Activated T-cell treated with anti-CD3 and anti-CD28 coated beads, Interleukin-2, amount 50 U/mL, for 1 hour (primary cell): ENCODE measurements at regions not wholly inside any gene's neighbourhood (a gene's known extent, or its start where the extent isn't known, plus 50 kb on each side); places are given as distances from the start of the nearest gene placed in this dataset.

ENCODE experiments used
- DNase-seq: peaks from one replicate; pipeline ENCODE4 v3.0.0-alpha.2; 2020

DNA sequence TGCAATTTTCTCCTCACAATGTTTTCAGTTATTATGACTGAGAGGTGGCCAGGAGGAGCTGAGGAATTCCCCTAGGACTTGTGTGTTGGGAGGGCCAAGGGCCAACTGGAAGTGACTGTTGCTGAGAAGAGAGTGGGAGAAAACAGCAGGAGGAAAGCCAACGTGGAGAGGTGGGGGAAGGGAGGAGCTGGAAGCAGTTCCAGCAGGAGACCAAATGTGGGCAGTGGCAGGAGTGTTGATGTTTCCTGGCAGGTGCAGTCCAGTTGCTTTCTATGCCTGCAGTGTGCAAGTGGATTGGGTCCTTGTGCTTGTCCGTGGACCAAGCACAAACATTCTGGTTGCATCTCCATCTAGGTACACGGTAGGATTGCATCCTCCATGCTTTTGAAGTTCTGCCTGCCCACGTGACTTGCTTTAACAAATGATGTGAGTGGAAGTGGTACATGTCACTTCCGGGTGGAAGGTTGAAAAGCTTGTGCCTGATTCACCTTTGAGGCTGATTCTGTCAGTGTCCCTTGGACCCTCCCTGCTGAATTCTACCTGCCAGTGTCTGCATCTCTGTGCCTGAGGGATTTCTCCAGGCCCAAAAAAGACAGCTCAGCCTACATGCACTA lies 54.7 kb upstream of the CRHR1 start:
- DNase-seq: no peak

DNA sequence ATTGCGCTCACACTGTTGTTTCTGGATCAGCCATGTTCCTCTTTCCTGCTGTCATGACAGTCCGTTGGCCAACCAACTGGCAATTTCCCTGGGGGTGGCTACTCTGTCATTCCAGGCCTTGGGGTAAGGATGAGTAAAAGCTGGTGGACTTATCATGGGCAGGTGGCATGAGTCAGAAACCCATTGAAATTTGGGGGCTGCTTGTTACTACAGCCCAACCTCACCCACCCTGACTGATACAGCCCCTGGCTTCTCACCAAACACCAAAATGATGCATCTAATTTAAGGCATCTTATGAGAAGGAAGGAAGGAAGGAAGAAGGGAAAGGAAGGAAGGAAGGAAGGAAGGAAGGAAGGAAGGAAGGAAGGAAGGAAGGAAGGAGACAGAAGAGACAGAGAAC lies 53.9 kb upstream of the CRHR1 start:
- DNase-seq: no peak

DNA sequence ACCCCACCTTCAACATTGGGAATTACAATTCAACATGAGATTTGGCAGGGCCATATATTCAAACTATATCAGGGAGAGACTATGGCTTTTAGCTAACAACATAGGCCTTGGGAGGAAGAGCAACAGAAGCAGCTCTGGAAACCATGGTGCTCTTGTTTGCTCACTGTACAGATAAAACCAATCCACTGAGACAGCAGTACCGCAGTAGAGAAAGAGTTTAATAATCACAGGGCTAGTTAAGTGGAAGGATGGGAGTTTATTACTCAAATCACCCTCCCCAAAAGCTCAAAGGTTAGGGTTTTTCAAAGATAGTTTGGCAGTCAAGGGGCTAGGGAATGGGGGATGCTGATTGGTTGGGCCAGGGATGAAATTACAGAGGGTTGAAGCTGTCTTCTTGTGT lies 52.7 kb upstream of the CRHR1 start:
- DNase-seq: no peak

DNA sequence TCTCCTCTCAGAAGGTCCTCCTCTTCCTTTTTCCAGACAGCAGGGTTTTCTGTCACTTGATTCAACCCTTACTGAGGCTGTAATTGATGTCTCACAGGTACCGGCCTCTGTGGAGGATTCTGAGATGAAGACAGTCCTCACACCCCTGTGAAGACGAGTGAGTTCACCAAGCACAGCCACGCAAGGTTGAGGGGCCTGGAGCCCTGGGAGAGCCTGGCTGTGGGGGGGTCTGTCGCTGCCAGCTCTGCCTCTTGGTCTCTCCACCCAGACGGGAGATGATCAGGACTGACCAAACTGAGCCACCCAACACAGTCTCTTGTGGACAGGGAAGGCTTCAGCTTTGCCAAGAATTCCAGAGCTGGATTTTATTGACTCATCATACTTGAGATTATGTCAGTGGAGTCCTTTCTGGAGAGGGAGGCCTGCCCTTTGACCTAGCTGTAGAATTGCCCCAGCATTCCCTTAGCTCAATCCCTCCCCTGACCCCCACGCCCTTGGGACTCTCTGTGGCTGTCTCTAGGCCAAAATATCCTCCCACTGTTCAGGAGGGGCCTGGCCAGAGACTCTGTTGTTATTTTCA lies 51.1 kb upstream of the CRHR1 start:
- DNase-seq: no peak

DNA sequence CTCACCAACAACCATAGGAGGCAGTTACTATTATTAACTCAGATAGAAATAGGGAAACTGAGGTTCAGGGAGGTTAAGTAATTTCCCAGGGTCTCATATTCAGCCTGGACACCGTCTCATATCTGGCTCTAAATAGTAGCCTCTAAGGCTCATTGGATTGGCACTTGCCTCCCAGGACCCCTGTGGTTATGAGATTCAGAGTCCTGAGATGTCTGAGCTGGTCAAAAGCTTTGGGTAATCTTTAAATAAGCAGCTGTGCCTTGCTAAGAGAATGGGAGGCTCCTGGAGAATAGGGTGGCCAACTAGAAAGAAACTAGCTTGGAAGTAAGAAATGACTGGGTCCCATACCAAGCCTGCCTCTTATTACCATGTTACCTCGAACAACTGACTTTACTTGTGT lies 50.3 kb upstream of the CRHR1 start:
- DNase-seq: no peak
